WTC11 (cell line): ENCODE measurements at regions not wholly inside any gene's neighbourhood (a gene's known extent, or its start where the extent isn't known, plus 50 kb on each side); places are given as distances from the start of the nearest gene placed in this dataset.

Experiments used
- ATAC-seq: fragments of 200-7000 bp; cut with Tn5 transposase; 2 replicates; pipeline ENCODE4 v1.10.0; 2021; ENCODE audit warnings: mild to moderate bottlenecking, moderate library complexity
- CTCF ChIA-PET: fragments of 300-600 bp; sonication (Branson Sonifier 250); formaldehyde crosslinking; loops from one replicate; lab custom pipeline; 2021; ENCODE audit warnings: antibody characterized with exemption; lab: Charles Lee
- POLR2A ChIA-PET: fragments of 350-600 bp; sonication (Branson Sonifier 250); formaldehyde crosslinking; loops from one replicate; lab custom pipeline; 2021; ENCODE audit warnings: antibody characterized with exemption; lab: Charles Lee
- DNase-seq: peaks from one replicate; pipeline ENCODE4 v3.0.0; 2021; ENCODE audit warnings: low spot score
- H3K27ac Mint-ChIP-seq: 2 replicates; pipeline ENCODE4 v1.8.0; 2021; ENCODE audit warnings: mixed read lengths
- H3K27me3 Mint-ChIP-seq: 2 replicates; pipeline ENCODE4 v1.8.0; 2021; ENCODE audit warnings: low read depth, mild to moderate bottlenecking, moderate library complexity, mixed read lengths
- H3K36me3 Mint-ChIP-seq: 2 replicates; pipeline ENCODE4 v1.8.0; 2021; ENCODE audit warnings: mixed read lengths
- H3K4me1 Mint-ChIP-seq: 2 replicates; pipeline ENCODE4 v1.8.0; 2022; ENCODE audit warnings: mixed read lengths
- H3K4me3 Mint-ChIP-seq: 2 replicates; pipeline ENCODE4 v1.8.0; 2021; ENCODE audit warnings: mild to moderate bottlenecking, moderate library complexity, mixed read lengths
- H3K9me3 Mint-ChIP-seq: 2 replicates; pipeline ENCODE4 v1.8.0; 2021; ENCODE audit warnings: mixed read lengths
- ETV6 ChIP-seq: sonication (generic); formaldehyde crosslinking; IDR thresholded peaks from 2 replicates; pipeline ENCODE4 v1.8.1; 2022; ENCODE audit warnings: mild to moderate bottlenecking, missing genetic modification reagents
- GABPB1 ChIP-seq: sonication (generic); formaldehyde crosslinking; IDR thresholded peaks from 2 replicates; pipeline ENCODE4 v1.8.1; 2023; ENCODE audit warnings: mild to moderate bottlenecking, missing genetic modification reagents
- JAZF1 ChIP-seq: fragments of 250-450 bp; sonication (Bioruptor Pico); IDR thresholded peaks from 2 replicates; pipeline ENCODE4 v1.9.0; 2021; ENCODE audit warnings: moderate library complexity, mild to moderate bottlenecking, inconsistent platforms
- NR2C2 ChIP-seq: sonication (generic); formaldehyde crosslinking; IDR thresholded peaks from 2 replicates; pipeline ENCODE4 v1.8.0; 2022; ENCODE audit warnings: mild to moderate bottlenecking, missing genetic modification reagents
- RELA ChIP-seq: sonication (generic); formaldehyde crosslinking; IDR thresholded peaks from 2 replicates; pipeline ENCODE4 v1.8.1; 2022; ENCODE audit warnings: missing genetic modification reagents, mild to moderate bottlenecking, borderline replicate concordance
- SP1 ChIP-seq: sonication (generic); formaldehyde crosslinking; conservative IDR thresholded peaks from 2 replicates; pipeline ENCODE4 v1.8.1; 2022; ENCODE audit warnings: missing genetic modification reagents
- TCF7 ChIP-seq: sonication (generic); formaldehyde crosslinking; IDR thresholded peaks from 2 replicates; pipeline ENCODE4 v1.8.0; 2022; ENCODE audit warnings: mild to moderate bottlenecking, low read depth, missing genetic modification reagents, moderate library complexity
- ZNF138 ChIP-seq: sonication (generic); formaldehyde crosslinking; conservative IDR thresholded peaks from 2 replicates; pipeline ENCODE4 v1.8.1; 2022; ENCODE audit warnings: mild to moderate bottlenecking, moderate library complexity, missing genetic modification reagents
- ZNF317 ChIP-seq: sonication (generic); formaldehyde crosslinking; IDR thresholded peaks from 2 replicates; pipeline ENCODE4 v1.8.1; 2023; ENCODE audit warnings: low read depth, mild to moderate bottlenecking, moderate library complexity, missing genetic modification reagents, borderline replicate concordance
- ZNF423 ChIP-seq: fragments of 250-450 bp; sonication (Bioruptor Pico); IDR thresholded peaks from 2 replicates; pipeline ENCODE4 v2.1.2; 2022; ENCODE audit warnings: mild to moderate bottlenecking, moderate library complexity
- TF ChIP-seq, protein P1 (sequence below): sonication (generic); formaldehyde crosslinking; IDR thresholded peaks from 2 replicates; pipeline ENCODE4 v1.8.0; 2022; ENCODE audit warnings: missing genetic modification reagents
- TF ChIP-seq, protein P2 (sequence below): fragments of 250-450 bp; sonication (Bioruptor Pico); IDR thresholded peaks from 2 replicates; pipeline ENCODE4 v1.9.0; 2021; ENCODE audit warnings: moderate library complexity, mild to moderate bottlenecking, inconsistent platforms, borderline replicate concordance
- TF ChIP-seq, protein P3 (sequence below): fragments of 200-600 bp; IDR thresholded peaks from 2 replicates; pipeline ENCODE4 v1.8.0; 2022; ENCODE audit warnings: antibody characterized with exemption
- TF ChIP-seq, protein P4 (sequence below): sonication (generic); formaldehyde crosslinking; conservative IDR thresholded peaks from 2 replicates; pipeline ENCODE4 v1.8.1; 2022; ENCODE audit warnings: mild to moderate bottlenecking, missing genetic modification reagents
- TF ChIP-seq, protein P5 (sequence below): fragments of 250-450 bp; sonication (Bioruptor Pico); conservative IDR thresholded peaks from 2 replicates; pipeline ENCODE4 v1.9.0; 2021; ENCODE audit warnings: mild to moderate bottlenecking
- TF ChIP-seq, protein P6 (sequence below): sonication (generic); formaldehyde crosslinking; IDR thresholded peaks from 2 replicates; pipeline ENCODE4 v1.8.1; 2023; ENCODE audit warnings: mild to moderate bottlenecking, missing genetic modification reagents, moderate library complexity
- TF ChIP-seq, protein P7 (sequence below): sonication (generic); formaldehyde crosslinking; IDR thresholded peaks from 2 replicates; pipeline ENCODE4 v1.8.0; 2023; ENCODE audit warnings: missing genetic modification reagents, mild to moderate bottlenecking, borderline replicate concordance

DNA sequence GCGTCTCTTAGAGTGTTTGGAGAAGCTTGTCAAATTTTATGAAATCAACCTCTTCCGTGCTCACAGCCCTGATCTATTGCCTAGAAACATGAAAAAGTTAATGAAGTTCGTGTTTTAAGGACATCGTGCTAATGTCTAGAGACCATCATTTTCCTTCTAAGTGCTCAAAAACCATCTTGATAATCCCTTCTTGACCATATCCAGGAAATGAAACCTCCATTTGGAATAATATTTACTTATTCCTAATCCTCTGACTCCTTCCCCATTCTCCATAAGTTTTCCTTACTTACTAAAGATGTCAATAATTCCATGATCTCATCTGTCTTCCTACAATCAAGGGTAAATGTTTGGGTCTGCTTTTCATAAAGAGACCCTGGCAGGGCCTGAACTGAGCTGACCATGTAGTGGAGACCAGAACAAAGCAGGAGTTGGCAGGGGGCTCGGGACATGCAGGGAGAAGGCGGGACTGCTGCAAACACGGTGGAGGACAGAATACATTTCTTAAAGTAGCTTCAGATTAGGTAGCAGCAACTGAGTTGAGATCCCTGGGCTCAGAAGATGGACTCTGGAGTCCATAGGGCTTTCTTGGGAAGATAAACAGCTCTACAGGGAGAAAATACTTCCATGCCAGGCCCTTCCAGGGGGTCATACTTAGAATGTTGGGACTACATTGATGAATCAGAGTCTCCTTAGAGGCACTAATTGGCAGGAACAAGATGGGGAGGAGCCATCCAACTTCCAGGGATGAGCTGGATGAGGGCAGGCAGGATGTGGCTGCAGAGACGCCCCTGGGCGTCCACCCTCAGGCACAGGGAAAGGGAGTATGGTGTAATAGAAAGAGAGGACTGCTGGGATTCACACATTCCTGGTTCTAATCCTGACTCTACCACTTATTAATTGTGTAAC is 100.7 kb downstream of the RIN2 start (continued):
- TF ChIP-seq, protein P1, sequence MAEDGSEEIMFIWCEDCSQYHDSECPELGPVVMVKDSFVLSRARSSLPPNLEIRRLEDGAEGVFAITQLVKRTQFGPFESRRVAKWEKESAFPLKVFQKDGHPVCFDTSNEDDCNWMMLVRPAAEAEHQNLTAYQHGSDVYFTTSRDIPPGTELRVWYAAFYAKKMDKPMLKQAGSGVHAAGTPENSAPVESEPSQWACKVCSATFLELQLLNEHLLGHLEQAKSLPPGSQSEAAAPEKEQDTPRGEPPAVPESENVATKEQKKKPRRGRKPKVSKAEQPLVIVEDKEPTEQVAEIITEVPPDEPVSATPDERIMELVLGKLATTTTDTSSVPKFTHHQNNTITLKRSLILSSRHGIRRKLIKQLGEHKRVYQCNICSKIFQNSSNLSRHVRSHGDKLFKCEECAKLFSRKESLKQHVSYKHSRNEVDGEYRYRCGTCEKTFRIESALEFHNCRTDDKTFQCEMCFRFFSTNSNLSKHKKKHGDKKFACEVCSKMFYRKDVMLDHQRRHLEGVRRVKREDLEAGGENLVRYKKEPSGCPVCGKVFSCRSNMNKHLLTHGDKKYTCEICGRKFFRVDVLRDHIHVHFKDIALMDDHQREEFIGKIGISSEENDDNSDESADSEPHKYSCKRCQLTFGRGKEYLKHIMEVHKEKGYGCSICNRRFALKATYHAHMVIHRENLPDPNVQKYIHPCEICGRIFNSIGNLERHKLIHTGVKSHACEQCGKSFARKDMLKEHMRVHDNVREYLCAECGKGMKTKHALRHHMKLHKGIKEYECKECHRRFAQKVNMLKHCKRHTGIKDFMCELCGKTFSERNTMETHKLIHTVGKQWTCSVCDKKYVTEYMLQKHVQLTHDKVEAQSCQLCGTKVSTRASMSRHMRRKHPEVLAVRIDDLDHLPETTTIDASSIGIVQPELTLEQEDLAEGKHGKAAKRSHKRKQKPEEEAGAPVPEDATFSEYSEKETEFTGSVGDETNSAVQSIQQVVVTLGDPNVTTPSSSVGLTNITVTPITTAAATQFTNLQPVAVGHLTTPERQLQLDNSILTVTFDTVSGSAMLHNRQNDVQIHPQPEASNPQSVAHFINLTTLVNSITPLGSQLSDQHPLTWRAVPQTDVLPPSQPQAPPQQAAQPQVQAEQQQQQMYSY (CRISPR knock-in tag) = no peak
- no peak for TF ChIP-seq TCF7 (CRISPR knock-in tag)

DNA sequence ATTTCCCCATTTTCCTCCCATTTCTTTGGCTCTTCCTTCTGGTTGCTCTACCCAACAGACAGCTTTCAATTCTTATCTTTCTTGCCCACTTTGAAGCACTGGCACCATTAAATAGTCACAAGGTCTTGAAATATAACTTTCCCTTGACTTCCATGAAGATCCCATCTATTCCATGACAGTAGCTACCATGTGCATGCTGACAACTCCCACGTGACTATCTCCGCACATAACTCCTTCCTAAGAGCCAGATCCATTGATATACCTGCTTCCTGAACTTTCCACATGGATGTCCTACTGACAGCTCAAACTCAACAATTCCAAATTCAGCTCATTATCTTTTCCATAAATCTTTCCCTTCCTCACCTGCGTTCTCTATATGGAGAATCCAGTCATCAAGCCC is 101.4 kb downstream of the RIN2 start:
- ChIA-PET CTCF (no interaction called here), POLR2A (no interaction called here)
- Mint-ChIP-seq H3K9me3 (peaks cover 15% of the 10 kb centered on the region), H3K4me3 (no peak overlapping the region), H3K36me3 (no peaks in the 10 kb centered on the region), H3K4me1 (no peaks in the 10 kb centered on the region), H3K27me3 (peaks cover 3% of the 10 kb centered on the region), H3K27ac (no peak overlapping the region)
- DNase-seq (no peak), ATAC-seq (no peak)
- TF ChIP-seq RELA (CRISPR knock-in tag) (no peak), SP1 (CRISPR knock-in tag) (no peak), GABPB1 (CRISPR knock-in tag) (no peak), ZNF423 (no peak), ETV6 (CRISPR knock-in tag) (no peak)
- TF ChIP-seq, protein P2, sequence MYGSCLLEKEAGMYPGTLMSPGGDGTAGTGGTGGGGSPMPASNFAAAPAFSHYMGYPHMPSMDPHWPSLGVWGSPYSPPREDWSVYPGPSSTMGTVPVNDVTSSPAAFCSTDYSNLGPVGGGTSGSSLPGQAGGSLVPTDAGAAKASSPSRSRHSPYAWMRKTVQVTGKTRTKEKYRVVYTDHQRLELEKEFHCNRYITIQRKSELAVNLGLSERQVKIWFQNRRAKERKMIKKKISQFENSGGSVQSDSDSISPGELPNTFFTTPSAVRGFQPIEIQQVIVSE (CRISPR knock-in tag) = no peak
- TF ChIP-seq, protein P3, sequence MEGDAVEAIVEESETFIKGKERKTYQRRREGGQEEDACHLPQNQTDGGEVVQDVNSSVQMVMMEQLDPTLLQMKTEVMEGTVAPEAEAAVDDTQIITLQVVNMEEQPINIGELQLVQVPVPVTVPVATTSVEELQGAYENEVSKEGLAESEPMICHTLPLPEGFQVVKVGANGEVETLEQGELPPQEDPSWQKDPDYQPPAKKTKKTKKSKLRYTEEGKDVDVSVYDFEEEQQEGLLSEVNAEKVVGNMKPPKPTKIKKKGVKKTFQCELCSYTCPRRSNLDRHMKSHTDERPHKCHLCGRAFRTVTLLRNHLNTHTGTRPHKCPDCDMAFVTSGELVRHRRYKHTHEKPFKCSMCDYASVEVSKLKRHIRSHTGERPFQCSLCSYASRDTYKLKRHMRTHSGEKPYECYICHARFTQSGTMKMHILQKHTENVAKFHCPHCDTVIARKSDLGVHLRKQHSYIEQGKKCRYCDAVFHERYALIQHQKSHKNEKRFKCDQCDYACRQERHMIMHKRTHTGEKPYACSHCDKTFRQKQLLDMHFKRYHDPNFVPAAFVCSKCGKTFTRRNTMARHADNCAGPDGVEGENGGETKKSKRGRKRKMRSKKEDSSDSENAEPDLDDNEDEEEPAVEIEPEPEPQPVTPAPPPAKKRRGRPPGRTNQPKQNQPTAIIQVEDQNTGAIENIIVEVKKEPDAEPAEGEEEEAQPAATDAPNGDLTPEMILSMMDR = no peak
- TF ChIP-seq, protein P4, sequence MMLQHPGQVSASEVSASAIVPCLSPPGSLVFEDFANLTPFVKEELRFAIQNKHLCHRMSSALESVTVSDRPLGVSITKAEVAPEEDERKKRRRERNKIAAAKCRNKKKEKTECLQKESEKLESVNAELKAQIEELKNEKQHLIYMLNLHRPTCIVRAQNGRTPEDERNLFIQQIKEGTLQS (CRISPR knock-in tag) = no peak
- TF ChIP-seq, protein P5, sequence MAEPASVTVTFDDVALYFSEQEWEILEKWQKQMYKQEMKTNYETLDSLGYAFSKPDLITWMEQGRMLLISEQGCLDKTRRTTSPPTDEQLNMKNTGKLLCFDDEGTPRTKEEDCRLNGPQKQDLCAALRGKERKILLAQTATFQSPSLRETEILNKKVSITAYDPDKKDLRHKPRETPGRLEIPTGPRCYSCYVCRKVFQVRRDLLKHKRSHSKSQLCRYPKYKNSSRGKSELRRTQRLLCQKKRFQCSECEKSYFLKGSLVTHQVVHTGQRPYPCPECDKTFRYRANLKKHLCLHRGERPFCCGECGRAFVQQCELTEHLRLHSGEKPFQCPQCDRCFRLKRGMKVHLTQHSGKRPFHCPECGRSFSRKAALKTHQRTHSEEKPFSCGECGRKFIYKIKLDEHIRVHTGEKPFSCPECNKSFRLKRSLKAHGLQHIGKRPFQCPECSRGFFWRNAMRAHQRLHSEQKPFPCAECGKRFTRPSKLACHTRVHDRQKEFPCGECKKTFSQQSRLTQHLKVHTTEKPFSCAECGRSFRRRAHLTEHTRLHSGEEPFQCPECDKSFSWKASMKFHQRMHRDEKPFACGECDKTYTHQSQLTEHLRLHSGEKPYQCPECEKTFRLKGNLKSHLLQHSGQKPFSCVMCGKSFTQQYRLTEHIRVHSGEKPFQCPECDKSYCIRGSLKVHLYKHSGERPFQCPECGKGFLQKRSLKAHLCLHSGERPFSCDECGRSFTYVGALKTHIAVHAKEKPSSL (CRISPR knock-in tag) = no peak

DNA sequence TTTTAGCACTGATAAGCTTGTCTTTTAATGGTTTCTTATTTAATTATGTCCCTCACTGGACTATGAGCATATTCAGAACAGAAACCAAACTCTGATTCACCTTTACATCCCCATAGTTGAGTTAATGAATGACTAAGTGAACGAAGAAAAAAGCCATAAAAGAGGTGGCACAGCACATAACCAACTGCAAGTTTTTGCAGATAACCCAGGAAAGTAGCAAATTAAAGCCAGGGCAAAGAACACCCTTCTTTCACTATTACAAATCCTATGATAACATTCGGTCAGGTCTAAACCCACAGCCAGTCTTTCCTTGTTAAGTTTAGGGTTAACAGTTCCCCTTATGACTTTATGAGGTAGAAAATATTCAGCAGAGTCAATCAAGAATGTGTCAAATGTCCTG is 102.7 kb downstream of the RIN2 start:
- H3K4me3 Mint-ChIP-seq = no peak overlapping the region
- TF ChIP-seq, protein P6, sequence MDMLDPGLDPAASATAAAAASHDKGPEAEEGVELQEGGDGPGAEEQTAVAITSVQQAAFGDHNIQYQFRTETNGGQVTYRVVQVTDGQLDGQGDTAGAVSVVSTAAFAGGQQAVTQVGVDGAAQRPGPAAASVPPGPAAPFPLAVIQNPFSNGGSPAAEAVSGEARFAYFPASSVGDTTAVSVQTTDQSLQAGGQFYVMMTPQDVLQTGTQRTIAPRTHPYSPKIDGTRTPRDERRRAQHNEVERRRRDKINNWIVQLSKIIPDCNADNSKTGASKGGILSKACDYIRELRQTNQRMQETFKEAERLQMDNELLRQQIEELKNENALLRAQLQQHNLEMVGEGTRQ (CRISPR knock-in tag) = no peak
- TF ChIP-seq, protein P7, sequence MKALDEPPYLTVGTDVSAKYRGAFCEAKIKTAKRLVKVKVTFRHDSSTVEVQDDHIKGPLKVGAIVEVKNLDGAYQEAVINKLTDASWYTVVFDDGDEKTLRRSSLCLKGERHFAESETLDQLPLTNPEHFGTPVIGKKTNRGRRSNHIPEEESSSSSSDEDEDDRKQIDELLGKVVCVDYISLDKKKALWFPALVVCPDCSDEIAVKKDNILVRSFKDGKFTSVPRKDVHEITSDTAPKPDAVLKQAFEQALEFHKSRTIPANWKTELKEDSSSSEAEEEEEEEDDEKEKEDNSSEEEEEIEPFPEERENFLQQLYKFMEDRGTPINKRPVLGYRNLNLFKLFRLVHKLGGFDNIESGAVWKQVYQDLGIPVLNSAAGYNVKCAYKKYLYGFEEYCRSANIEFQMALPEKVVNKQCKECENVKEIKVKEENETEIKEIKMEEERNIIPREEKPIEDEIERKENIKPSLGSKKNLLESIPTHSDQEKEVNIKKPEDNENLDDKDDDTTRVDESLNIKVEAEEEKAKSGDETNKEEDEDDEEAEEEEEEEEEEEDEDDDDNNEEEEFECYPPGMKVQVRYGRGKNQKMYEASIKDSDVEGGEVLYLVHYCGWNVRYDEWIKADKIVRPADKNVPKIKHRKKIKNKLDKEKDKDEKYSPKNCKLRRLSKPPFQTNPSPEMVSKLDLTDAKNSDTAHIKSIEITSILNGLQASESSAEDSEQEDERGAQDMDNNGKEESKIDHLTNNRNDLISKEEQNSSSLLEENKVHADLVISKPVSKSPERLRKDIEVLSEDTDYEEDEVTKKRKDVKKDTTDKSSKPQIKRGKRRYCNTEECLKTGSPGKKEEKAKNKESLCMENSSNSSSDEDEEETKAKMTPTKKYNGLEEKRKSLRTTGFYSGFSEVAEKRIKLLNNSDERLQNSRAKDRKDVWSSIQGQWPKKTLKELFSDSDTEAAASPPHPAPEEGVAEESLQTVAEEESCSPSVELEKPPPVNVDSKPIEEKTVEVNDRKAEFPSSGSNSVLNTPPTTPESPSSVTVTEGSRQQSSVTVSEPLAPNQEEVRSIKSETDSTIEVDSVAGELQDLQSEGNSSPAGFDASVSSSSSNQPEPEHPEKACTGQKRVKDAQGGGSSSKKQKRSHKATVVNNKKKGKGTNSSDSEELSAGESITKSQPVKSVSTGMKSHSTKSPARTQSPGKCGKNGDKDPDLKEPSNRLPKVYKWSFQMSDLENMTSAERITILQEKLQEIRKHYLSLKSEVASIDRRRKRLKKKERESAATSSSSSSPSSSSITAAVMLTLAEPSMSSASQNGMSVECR (CRISPR knock-in tag) = no peak
- TF ChIP-seq ZNF138 (CRISPR knock-in tag) (no peak), NR2C2 (CRISPR knock-in tag) (no peak), JAZF1 (CRISPR knock-in tag) (no peak), ZNF317 (CRISPR knock-in tag) (no peak)

More for the DNA sequence above, 102.7 kb downstream of the RIN2 start:
- H3K36me3 Mint-ChIP-seq = no peaks in the 10 kb centered on the region
- H3K27ac Mint-ChIP-seq = no peak overlapping the region
- POLR2A ChIA-PET = interaction anchor here (0.9 kb wide), 1 partner anchor 26 kb away, joined by 3 read pairs; no protein-coding TSS in a partner anchor
- CTCF ChIA-PET = no interaction called here
- peaks cover 3% of the 10 kb centered on the region for H3K27me3 Mint-ChIP-seq
- H3K9me3 Mint-ChIP-seq = peaks cover 15% of the 10 kb centered on the region
- DNase-seq = no peak
- no peak for ATAC-seq
- no peaks in the 10 kb centered on the region for H3K4me1 Mint-ChIP-seq
